HG03064 (cell line): ENCODE measurements at regions not wholly inside any gene's neighbourhood (a gene's known extent, or its start where the extent isn't known, plus 50 kb on each side); places are given as distances from the start of the nearest gene placed in this dataset.

Source experiments
- ATAC-seq: cut with Tn5 transposase; IDR thresholded peaks from one replicate; pipeline ENCODE4 v1.9.1; 2021; ENCODE audit warnings: low read depth; ENCODE audit not compliant: unreplicated experiment

DNA sequence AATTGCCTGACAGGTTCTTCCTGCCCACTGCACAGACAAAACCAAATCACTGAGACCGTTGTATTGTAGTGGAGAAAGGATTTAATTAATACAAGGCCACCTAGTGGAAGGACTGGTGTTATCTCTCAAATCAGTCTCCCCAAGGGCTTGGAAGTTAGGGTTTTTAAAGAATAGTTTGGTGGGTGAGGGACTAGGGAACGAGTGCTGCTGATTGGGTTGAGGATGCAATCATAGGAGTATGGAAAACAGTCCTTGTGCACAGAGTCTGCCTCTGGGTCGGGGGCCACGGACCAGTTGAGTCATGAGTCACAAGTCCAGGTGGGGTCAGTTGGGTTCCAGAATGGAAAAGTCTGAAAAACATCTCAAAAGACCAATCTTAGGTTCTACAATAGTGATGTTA lies 89.1 kb downstream of the B3GNT2 start:
- no peak for ATAC-seq

DNA sequence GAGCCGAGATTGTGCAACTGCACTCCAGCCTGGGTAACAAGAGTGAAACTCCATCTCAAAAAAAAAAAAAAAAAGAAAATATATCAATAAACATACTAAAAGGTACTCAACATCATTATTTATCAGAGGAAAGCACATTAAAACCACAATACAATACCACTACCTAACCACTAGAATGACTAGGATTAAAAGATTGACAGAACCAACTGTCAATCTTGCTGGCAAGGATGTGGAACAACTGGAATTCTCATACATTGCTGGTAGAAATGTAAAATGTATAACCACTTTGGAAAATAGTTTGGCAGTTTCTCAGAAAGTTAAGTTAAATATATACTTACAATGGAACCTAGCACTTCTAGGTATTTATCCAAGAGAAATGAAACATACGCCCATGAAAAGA lies 88.6 kb downstream of the B3GNT2 start:
- no peak for ATAC-seq

GRCh38 chr2:62283147-62283546 lies 87.2 kb downstream of the B3GNT2 start:
- no peak for ATAC-seq

DNA sequence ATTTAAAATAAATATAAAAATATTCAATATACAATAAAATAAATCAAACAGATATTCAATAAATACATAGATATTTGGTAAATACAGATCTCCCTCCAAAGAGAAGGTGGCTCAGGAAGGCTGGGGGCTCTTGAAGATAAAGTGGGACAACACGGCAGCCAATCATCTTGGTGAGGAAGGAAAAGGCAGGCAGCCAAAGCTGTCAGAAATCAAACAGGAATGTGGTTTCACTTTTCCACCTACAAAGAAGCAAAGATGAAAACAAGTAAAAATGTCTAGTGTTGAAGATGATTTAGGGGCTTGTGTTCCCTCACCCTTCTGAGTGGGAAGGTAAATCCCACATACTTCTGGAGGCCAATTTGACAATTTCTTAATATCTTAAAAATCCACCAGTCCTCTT lies 85.7 kb downstream of the B3GNT2 start:
- no peak for ATAC-seq

DNA sequence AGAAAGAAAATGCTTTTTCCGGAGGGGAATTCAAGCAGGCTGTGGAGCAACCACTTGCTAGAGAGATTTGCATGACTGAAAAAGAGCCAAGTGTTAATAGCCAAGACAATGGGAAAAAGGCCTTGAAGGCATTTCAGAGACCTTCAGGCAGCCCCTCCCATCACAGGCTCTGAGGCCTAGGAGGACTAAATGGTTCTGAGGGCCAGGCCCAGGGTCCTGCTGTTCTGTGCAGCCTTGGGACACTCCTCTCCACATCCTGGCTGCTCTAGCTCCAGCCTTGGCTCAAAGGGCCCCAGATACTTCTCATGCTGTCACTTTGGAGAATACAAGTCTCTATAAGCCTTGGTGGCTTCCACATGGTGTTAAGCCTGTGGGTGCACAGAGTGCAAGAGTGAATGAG lies 81.8 kb downstream of the B3GNT2 start:
- no peak for ATAC-seq
